ENCODE measurements at regions not wholly inside any gene's neighbourhood (a gene's known extent, or its start where the extent isn't known, plus 50 kb on each side); places are given as distances from the start of the nearest gene placed in this dataset.

DNA sequence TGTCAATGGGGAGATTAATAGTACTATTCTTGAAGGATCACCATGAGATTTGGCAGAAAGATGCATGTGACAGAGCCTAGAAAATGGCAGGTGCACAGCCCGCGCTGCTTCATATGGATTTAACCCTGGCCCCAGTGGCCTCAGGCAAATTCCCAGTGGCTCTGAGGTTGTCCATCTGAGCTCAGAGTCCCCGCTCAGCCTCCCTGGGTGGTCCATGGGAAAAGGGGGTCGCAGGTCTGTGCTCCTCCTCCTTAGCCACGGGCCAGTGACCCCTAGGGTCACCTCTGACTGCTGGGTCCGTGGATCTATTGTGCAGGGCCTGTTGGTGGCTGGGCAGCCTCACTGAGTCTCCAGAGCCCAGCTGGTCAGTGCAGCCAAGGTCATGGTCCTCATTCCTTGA, 93.3 kb upstream of the BOD1 start:
- no peak overlapping the region for H2AFZ ChIP-seq (ENCODE audit: low read length)
- no peak overlapping the region for H2BK12ac ChIP-seq (ENCODE audit: low read length)
- WGBS, 2 donors (ENCODE audit: extremely low coverage in 2 of 2, insufficient read length in 2 of 2, insufficient replicate concordance in 1 of 2): no CpG with 5 or more reads among the region's 6 CpGs

DNA sequence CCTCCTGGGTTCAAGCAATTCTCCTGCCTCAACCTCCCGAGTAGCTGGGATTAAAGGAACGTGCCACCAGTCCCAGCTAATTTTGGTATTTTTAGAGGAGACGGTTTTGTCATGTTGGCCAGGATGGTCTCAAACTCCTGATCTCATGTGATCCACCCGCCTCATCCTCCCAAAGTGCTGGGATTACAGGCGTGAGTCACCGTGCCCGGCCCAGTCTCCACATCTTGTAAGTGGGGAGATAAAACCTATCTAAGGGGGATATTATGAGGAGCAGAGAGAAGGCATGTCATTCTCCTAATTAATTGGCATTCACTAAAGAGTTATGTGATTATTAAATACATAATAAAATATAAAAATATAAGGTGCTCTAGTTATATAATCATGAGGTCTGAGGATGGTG, 94.1 kb upstream of the BOD1 start:
- no peaks in the 10 kb centered on the region for H3K9me3 ChIP-seq (replicated peaks in 1 of 2; ENCODE audit: control insufficient read depth in 2 of 2, insufficient read depth in 1 of 2, low read depth in 1 of 2, low read length in 2 of 2)
- no peak for DNase-seq (ENCODE audit: low spot score)
- H2AFZ ChIP-seq (ENCODE audit: low read length): no peak overlapping the region
- H3K4ac ChIP-seq (ENCODE audit: low read length): no peak overlapping the region
- no peaks in the 10 kb centered on the region for H3K36me3 ChIP-seq (replicated peaks in 1 of 2; ENCODE audit: control insufficient read depth in 2 of 2, insufficient read depth in 2 of 2, low read length in 2 of 2)
- H3K9ac ChIP-seq (ENCODE audit: low read depth, low read length, poor library complexity): no peak overlapping the region
- no peak overlapping the region for H2BK12ac ChIP-seq (ENCODE audit: low read length)
- no peak overlapping the region for H4K8ac ChIP-seq (ENCODE audit: low read depth, low read length)
- H2AK5ac ChIP-seq (ENCODE audit: low read depth, low read length): no peak overlapping the region
- no peak overlapping the region for H2BK120ac ChIP-seq (ENCODE audit: low read depth, low read length)
- no peak overlapping the region for H4K91ac ChIP-seq (ENCODE audit: low read depth, low read length, poor library complexity)
- H3K14ac ChIP-seq (ENCODE audit: low read length): no peak overlapping the region
- H3K27ac ChIP-seq (replicated peaks; ENCODE audit: low read length): no peak overlapping the region
- WGBS, 2 donors (ENCODE audit: extremely low coverage in 2 of 2, insufficient read length in 2 of 2, insufficient replicate concordance in 1 of 2): no CpG with 5 or more reads among the region's 7 CpGs
- H3K79me1 ChIP-seq (ENCODE audit: low read depth, low read length): no peaks in the 10 kb centered on the region
- no peak overlapping the region for H3K4me2 ChIP-seq (ENCODE audit: insufficient read depth, low read length, poor library complexity, severe bottlenecking)
- H2BK15ac ChIP-seq (ENCODE audit: low read length): no peak overlapping the region
- peaks cover 5 to 8% of the 10 kb centered on the region in 2 donors for H3K4me1 ChIP-seq (ENCODE audit: control insufficient read depth in 2 of 2, insufficient read depth in 1 of 2, low read depth in 1 of 2, low read length in 2 of 2)
- no peak overlapping the region for H3K4me3 ChIP-seq (ENCODE audit: low read length in 2 of 2)
- H3K27me3 ChIP-seq (ENCODE audit: control insufficient read depth in 3 of 3, insufficient read depth in 3 of 3, low read depth in 1 of 3, low read length in 3 of 3): peaks cover 0 to 20% (median 0%) of the 10 kb centered on the region in 3 experiments
- H2BK5ac ChIP-seq (ENCODE audit: low read length): no peak overlapping the region
- H3K18ac ChIP-seq (ENCODE audit: low read length): no peak overlapping the region
- no peak overlapping the region for H3K23ac ChIP-seq (ENCODE audit: low read depth, low read length, poor library complexity)

More for the DNA sequence above, 93.3 kb upstream of the BOD1 start:
- no peak overlapping the region for H3K18ac ChIP-seq (ENCODE audit: low read length)
- H3K14ac ChIP-seq (ENCODE audit: low read length): no peak overlapping the region
- no peak overlapping the region for H2BK15ac ChIP-seq (ENCODE audit: low read length)
- H3K36me3 ChIP-seq (replicated peaks in 1 of 2; ENCODE audit: control insufficient read depth in 2 of 2, insufficient read depth in 2 of 2, low read length in 2 of 2): no peaks in the 10 kb centered on the region
- H4K91ac ChIP-seq (ENCODE audit: low read depth, low read length, poor library complexity): no peak overlapping the region
- H3K9me3 ChIP-seq (replicated peaks in 1 of 2; ENCODE audit: control insufficient read depth in 2 of 2, insufficient read depth in 1 of 2, low read depth in 1 of 2, low read length in 2 of 2): no peaks in the 10 kb centered on the region
- H4K8ac ChIP-seq (ENCODE audit: low read depth, low read length): no peak overlapping the region
- H3K4ac ChIP-seq (ENCODE audit: low read length): no peak overlapping the region
- H2BK120ac ChIP-seq (ENCODE audit: low read depth, low read length): no peak overlapping the region
- H3K4me3 ChIP-seq (ENCODE audit: low read length in 2 of 2): no peak overlapping the region
- H3K4me1 ChIP-seq (ENCODE audit: control insufficient read depth in 2 of 2, insufficient read depth in 1 of 2, low read depth in 1 of 2, low read length in 2 of 2): peaks cover 5 to 8% of the 10 kb centered on the region in 2 donors
- no peak overlapping the region for H2BK5ac ChIP-seq (ENCODE audit: low read length)
- no peak overlapping the region for H3K23ac ChIP-seq (ENCODE audit: low read depth, low read length, poor library complexity)
- H3K27ac ChIP-seq (replicated peaks; ENCODE audit: low read length): no peak overlapping the region
- H3K4me2 ChIP-seq (ENCODE audit: insufficient read depth, low read length, poor library complexity, severe bottlenecking): no peak overlapping the region
- peaks cover 0 to 15% (median 0%) of the 10 kb centered on the region in 3 experiments for H3K27me3 ChIP-seq (ENCODE audit: control insufficient read depth in 3 of 3, insufficient read depth in 3 of 3, low read depth in 1 of 3, low read length in 3 of 3)
- H2AK5ac ChIP-seq (ENCODE audit: low read depth, low read length): no peak overlapping the region
- no peaks in the 10 kb centered on the region for H3K79me1 ChIP-seq (ENCODE audit: low read depth, low read length)
- H3K9ac ChIP-seq (ENCODE audit: low read depth, low read length, poor library complexity): no peak overlapping the region
- DNase-seq (ENCODE audit: low spot score): no peak

DNA sequence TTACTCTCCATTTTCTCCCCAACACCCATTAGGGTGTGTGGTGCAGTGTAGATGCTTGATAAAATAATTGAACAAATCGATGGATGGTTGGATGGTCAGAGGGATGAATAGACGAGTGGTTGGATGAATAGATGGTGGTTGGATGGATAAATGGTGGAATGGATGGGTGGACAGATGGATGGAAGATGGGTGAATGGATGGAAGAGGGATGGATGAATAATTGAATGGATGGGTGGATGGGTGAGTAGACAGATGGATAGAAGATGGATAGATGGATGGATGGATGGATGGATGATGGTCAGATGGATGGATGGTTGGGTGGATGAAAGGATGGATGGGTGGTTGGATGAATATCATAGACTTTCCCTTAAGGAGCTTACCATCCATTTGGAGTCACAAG, 95.0 kb upstream of the BOD1 start:
- Histone ChIP-seq H2BK120ac (ENCODE audit: low read depth, low read length) (no peak overlapping the region), H3K4me3 (ENCODE audit: low read length in 2 of 2) (no peak overlapping the region), H3K36me3 (replicated peaks in 1 of 2; ENCODE audit: control insufficient read depth in 2 of 2, insufficient read depth in 2 of 2, low read length in 2 of 2) (no peaks in the 10 kb centered on the region), H2BK5ac (ENCODE audit: low read length) (no peak overlapping the region), H3K4ac (ENCODE audit: low read length) (no peak overlapping the region), H3K27me3 (ENCODE audit: control insufficient read depth in 3 of 3, insufficient read depth in 3 of 3, low read depth in 1 of 3, low read length in 3 of 3) (peaks cover 0 to 21% (median 0%) of the 10 kb centered on the region in 3 experiments), H3K9me3 (replicated peaks in 1 of 2; ENCODE audit: control insufficient read depth in 2 of 2, insufficient read depth in 1 of 2, low read depth in 1 of 2, low read length in 2 of 2) (no peaks in the 10 kb centered on the region), H2BK12ac (ENCODE audit: low read length) (no peak overlapping the region), H3K18ac (ENCODE audit: low read length) (no peak overlapping the region), H3K27ac (replicated peaks; ENCODE audit: low read length) (no peak overlapping the region), H3K23ac (ENCODE audit: low read depth, low read length, poor library complexity) (no peak overlapping the region), H4K8ac (ENCODE audit: low read depth, low read length) (no peak overlapping the region), H2AFZ (ENCODE audit: low read length) (no peak overlapping the region), H3K9ac (ENCODE audit: low read depth, low read length, poor library complexity) (no peak overlapping the region), H3K79me1 (ENCODE audit: low read depth, low read length) (no peaks in the 10 kb centered on the region), H3K4me1 (ENCODE audit: control insufficient read depth in 2 of 2, insufficient read depth in 1 of 2, low read depth in 1 of 2, low read length in 2 of 2) (peaks cover 5 to 8% of the 10 kb centered on the region in 2 donors), H3K14ac (ENCODE audit: low read length) (no peak overlapping the region), H2BK15ac (ENCODE audit: low read length) (no peak overlapping the region), H4K91ac (ENCODE audit: low read depth, low read length, poor library complexity) (no peak overlapping the region), H2AK5ac (ENCODE audit: low read depth, low read length) (no peak overlapping the region), H3K4me2 (ENCODE audit: insufficient read depth, low read length, poor library complexity, severe bottlenecking) (no peak overlapping the region)
- DNase-seq (ENCODE audit: low spot score): no peak
- 100% methylated on average over 2 of the region's 2 CpGs for WGBS, 2 donors (ENCODE audit: extremely low coverage in 2 of 2, insufficient read length in 2 of 2, insufficient replicate concordance in 1 of 2)

DNA sequence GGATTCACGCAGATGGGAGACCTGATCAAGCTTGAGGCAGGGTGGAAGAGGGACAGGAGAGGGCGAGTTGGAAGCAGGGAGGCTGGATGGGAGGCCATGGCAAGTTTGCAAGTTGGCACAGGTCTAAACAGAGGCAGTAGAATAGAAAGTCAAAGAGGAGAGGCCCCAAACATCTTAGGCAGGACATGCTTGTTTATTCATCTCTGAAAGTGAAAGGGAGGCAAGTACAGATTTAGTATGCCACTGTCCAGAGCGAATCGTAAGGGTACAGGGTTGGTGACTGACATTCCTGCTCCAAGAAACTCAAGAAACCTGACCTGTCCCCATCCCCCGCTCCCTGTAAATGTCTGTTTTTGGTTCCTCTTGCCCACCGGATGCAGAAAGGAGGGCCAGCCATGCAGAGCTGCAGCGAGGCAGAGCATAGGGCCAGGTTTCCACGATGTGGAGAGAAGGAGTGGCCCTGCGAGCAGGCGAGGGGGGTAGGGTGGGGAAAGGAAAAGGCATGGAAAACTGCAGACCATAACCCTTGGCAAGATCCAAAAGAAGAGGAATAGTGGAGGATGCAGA, 96.2 kb upstream of the BOD1 start:
- Histone ChIP-seq H2AFZ (ENCODE audit: low read length) (no peak overlapping the region), H3K79me1 (ENCODE audit: low read depth, low read length) (no peaks in the 10 kb centered on the region), H3K4ac (ENCODE audit: low read length) (no peak overlapping the region), H3K27me3 (ENCODE audit: control insufficient read depth in 3 of 3, insufficient read depth in 3 of 3, low read depth in 1 of 3, low read length in 3 of 3) (peaks cover 0 to 22% (median 0%) of the 10 kb centered on the region in 3 experiments), H4K8ac (ENCODE audit: low read depth, low read length) (no peak overlapping the region), H3K4me2 (ENCODE audit: insufficient read depth, low read length, poor library complexity, severe bottlenecking) (no peak overlapping the region), H3K14ac (ENCODE audit: low read length) (no peak overlapping the region), H2BK5ac (ENCODE audit: low read length) (no peak overlapping the region), H3K9me3 (replicated peaks in 1 of 2; ENCODE audit: control insufficient read depth in 2 of 2, insufficient read depth in 1 of 2, low read depth in 1 of 2, low read length in 2 of 2) (no peaks in the 10 kb centered on the region), H2AK5ac (ENCODE audit: low read depth, low read length) (no peak overlapping the region), H3K9ac (ENCODE audit: low read depth, low read length, poor library complexity) (no peak overlapping the region), H3K4me3 (ENCODE audit: low read length in 2 of 2) (no peak overlapping the region), H3K27ac (replicated peaks; ENCODE audit: low read length) (no peak overlapping the region), H3K18ac (ENCODE audit: low read length) (no peak overlapping the region), H2BK15ac (ENCODE audit: low read length) (no peak overlapping the region), H3K23ac (ENCODE audit: low read depth, low read length, poor library complexity) (no peak overlapping the region), H3K36me3 (replicated peaks in 1 of 2; ENCODE audit: control insufficient read depth in 2 of 2, insufficient read depth in 2 of 2, low read length in 2 of 2) (no peaks in the 10 kb centered on the region), H4K91ac (ENCODE audit: low read depth, low read length, poor library complexity) (no peak overlapping the region), H2BK120ac (ENCODE audit: low read depth, low read length) (no peak overlapping the region), H2BK12ac (ENCODE audit: low read length) (no peak overlapping the region), H3K4me1 (ENCODE audit: control insufficient read depth in 2 of 2, insufficient read depth in 1 of 2, low read depth in 1 of 2, low read length in 2 of 2) (peaks cover 5 to 8% of the 10 kb centered on the region in 2 donors)
- no peak for DNase-seq (ENCODE audit: low spot score)
- no CpG with 5 or more reads among the region's 10 CpGs for WGBS, 2 donors (ENCODE audit: extremely low coverage in 2 of 2, insufficient read length in 2 of 2, insufficient replicate concordance in 1 of 2)
